GM23338 (cell line): ENCODE measurements at regions not wholly inside any gene's neighbourhood (a gene's known extent, or its start where the extent isn't known, plus 50 kb on each side); places are given as distances from the start of the nearest gene placed in this dataset.

Source experiments
- ATAC-seq: fragments of 200-7000 bp; cut with Tn5 transposase; 3 replicates; pipeline ENCODE4 v1.9.1; 2020
- DNase-seq: peaks from one replicate; pipeline ENCODE4 v3.0.0-alpha.2; 2015; ENCODE audit warnings: low spot score
- H2AFZ ChIP-seq: fragments of 200-600 bp; sonication (generic); 2 replicates; pipeline ENCODE4 v1.8.0; 2016; ENCODE audit warnings: antibody characterized with exemption, mild to moderate bottlenecking, moderate library complexity
- H3F3A ChIP-seq: fragments of 200-600 bp; sonication (generic); replicated peaks from 2 replicates; pipeline ENCODE4 v1.8.0; 2017; ENCODE audit warnings: antibody characterized with exemption, mixed run types, low read depth
- H3K27ac ChIP-seq: fragments of 200-600 bp; sonication (generic); 2 replicates; pipeline ENCODE4 v1.6.1; 2016; ENCODE audit warnings: low read depth
- H3K27me3 ChIP-seq: fragments of 200-600 bp; sonication (generic); 2 replicates; pipeline ENCODE4 v1.8.0; 2016; ENCODE audit warnings: mild to moderate bottlenecking, mixed run types, moderate library complexity; ENCODE audit not compliant: insufficient read depth
- H3K36me3 ChIP-seq: fragments of 200-600 bp; sonication (generic); 2 replicates; pipeline ENCODE4 v1.8.0; 2016; ENCODE audit warnings: mild to moderate bottlenecking; ENCODE audit not compliant: insufficient read depth
- H3K4me1 ChIP-seq: fragments of 200-600 bp; sonication (generic); 2 replicates; pipeline ENCODE4 v1.8.0; 2016; ENCODE audit warnings: mild to moderate bottlenecking, moderate library complexity; ENCODE audit not compliant: insufficient read depth
- H3K4me2 ChIP-seq: fragments of 200-600 bp; sonication (generic); 2 replicates; pipeline ENCODE4 v1.7.1; 2017; ENCODE audit warnings: mixed run types
- H3K4me3 ChIP-seq: fragments of 200-600 bp; sonication (generic); 2 replicates; pipeline ENCODE4 v1.6.1; 2016; ENCODE audit warnings: mixed run types
- H3K79me2 ChIP-seq: fragments of 200-600 bp; sonication (generic); replicated peaks from 2 replicates; pipeline ENCODE4 v1.8.0; 2017; ENCODE audit warnings: mild to moderate bottlenecking; ENCODE audit not compliant: insufficient read depth
- H3K9me2 ChIP-seq: fragments of 200-600 bp; sonication (generic); 2 replicates; pipeline ENCODE4 v1.8.0; 2017; ENCODE audit not compliant: insufficient read depth
- H4K20me1 ChIP-seq: fragments of 200-600 bp; sonication (generic); replicated peaks from 2 replicates; pipeline ENCODE4 v1.8.0; 2017; ENCODE audit warnings: mild to moderate bottlenecking; ENCODE audit not compliant: insufficient read depth
- H3K27ac Mint-ChIP-seq: 2 replicates; pipeline ENCODE4 v1.8.0; 2020; ENCODE audit warnings: inconsistent platforms, mild to moderate bottlenecking, moderate library complexity, mixed read lengths
- H3K27me3 Mint-ChIP-seq: 3 replicates; pipeline ENCODE4 v1.8.0; 2022; ENCODE audit warnings: low read depth, mild to moderate bottlenecking, moderate library complexity, mixed read lengths, inconsistent platforms; ENCODE audit not compliant: insufficient read depth, poor library complexity
- H3K36me3 Mint-ChIP-seq: 3 replicates; pipeline ENCODE4 v1.8.0; 2021; ENCODE audit warnings: low read depth, mild to moderate bottlenecking, inconsistent platforms, moderate library complexity, mixed read lengths
- H3K4me1 Mint-ChIP-seq: 3 replicates; pipeline ENCODE4 v1.8.0; 2020; ENCODE audit warnings: mild to moderate bottlenecking, inconsistent platforms, mixed read lengths
- H3K4me3 Mint-ChIP-seq: 3 replicates; pipeline ENCODE4 v1.8.0; 2021; ENCODE audit warnings: moderate library complexity, mild to moderate bottlenecking, inconsistent platforms, mixed read lengths
- H3K9me3 Mint-ChIP-seq: 3 replicates; pipeline ENCODE4 v1.8.0; 2020; ENCODE audit warnings: moderate library complexity, mild to moderate bottlenecking, inconsistent platforms, mixed read lengths
- CREB1 ChIP-seq: fragments of 250-450 bp; sonication (Bioruptor Pico); IDR thresholded peaks from 2 replicates; pipeline ENCODE4 v1.5.0; 2020; ENCODE audit warnings: low read depth, mild to moderate bottlenecking, moderate library complexity
- EZH2 ChIP-seq: fragments of 200-600 bp; sonication (generic); IDR thresholded peaks from one replicate; pipeline ENCODE4 v1.8.0; 2017; ENCODE audit warnings: antibody characterized with exemption, mild to moderate bottlenecking, low read depth; ENCODE audit not compliant: unreplicated experiment
- EZH2phosphoT487 ChIP-seq: fragments of 200-600 bp; sonication (generic); IDR thresholded peaks from one replicate; pipeline ENCODE4 v1.8.1; 2018; ENCODE audit warnings: antibody characterized with exemption; ENCODE audit not compliant: unreplicated experiment
- JUNB ChIP-seq: IDR thresholded peaks from one replicate; pipeline ENCODE4 v1.6.1; 2016; ENCODE audit warnings: antibody characterized with exemption; ENCODE audit not compliant: unreplicated experiment
- NANOG ChIP-seq: IDR thresholded peaks from 2 replicates; pipeline ENCODE4 v1.6.1; 2016; ENCODE audit warnings: antibody characterized with exemption, borderline replicate concordance
- POLR2AphosphoS5 ChIP-seq: IDR thresholded peaks from 2 replicates; pipeline ENCODE4 v1.6.1; 2016; ENCODE audit warnings: antibody characterized with exemption, low read depth
- STAT1 ChIP-seq: IDR thresholded peaks from one replicate; pipeline ENCODE4 v1.6.1; 2016; ENCODE audit warnings: antibody characterized with exemption; ENCODE audit not compliant: unreplicated experiment
- ZNF114 ChIP-seq: fragments of 250-450 bp; sonication (Bioruptor Pico); IDR thresholded peaks from 2 replicates; pipeline ENCODE4 v1.5.0; 2020; ENCODE audit warnings: mild to moderate bottlenecking, moderate library complexity
- ZNF331 ChIP-seq: fragments of 250-450 bp; sonication (Bioruptor Pico); IDR thresholded peaks from 2 replicates; pipeline ENCODE4 v1.5.0; 2020; ENCODE audit warnings: low read depth, mild to moderate bottlenecking, moderate library complexity
- TF ChIP-seq, protein P1 (sequence below): IDR thresholded peaks from one replicate; pipeline ENCODE4 v1.6.1; 2018; ENCODE audit warnings: antibody characterized with exemption; ENCODE audit not compliant: unreplicated experiment
- TF ChIP-seq, protein P2 (sequence below): IDR thresholded peaks from 2 replicates; pipeline ENCODE4 v1.6.1; 2016; ENCODE audit warnings: antibody characterized with exemption
- TF ChIP-seq, protein P3 (sequence below): fragments of 250-450 bp; sonication (Bioruptor Pico); IDR thresholded peaks from 2 replicates; pipeline ENCODE4 v1.5.0; 2020; ENCODE audit warnings: mild to moderate bottlenecking, moderate library complexity
- TF ChIP-seq, protein P4 (sequence below), 2 experiments: fragments of 200-600 bp in 1 of 2; sonication (generic) in 1 of 2; conservative IDR thresholded peaks; 2 replicates each; pipeline versions ENCODE4 v1.5.1 to v1.6.1; 2016 to 2017; ENCODE audit warnings: antibody characterized with exemption in 2 of 2, low read depth in 2 of 2, mild to moderate bottlenecking in 2 of 2, moderate library complexity in 1 of 2

DNA sequence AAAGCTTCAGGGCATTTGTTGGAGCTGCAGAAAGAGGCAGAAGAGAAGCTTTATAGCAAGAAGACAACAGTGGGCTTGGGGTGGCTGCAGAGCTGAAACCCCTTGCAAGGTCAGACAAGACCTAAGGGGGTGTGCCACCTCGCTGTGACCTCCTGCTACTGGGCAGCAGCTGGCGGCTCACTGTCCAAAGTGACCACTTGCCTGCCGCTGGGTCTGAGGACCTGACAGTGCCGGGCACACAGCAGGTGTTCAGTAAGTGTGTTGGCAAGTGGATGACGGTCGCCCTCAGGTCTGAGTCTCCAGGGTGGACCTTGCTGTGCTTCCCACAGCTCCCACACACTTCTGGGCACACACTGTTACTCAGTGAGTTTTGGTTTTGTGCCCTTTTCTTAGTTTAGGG is 336.5 kb downstream of the C16orf95 start (continued):
- TF ChIP-seq, protein P1, sequence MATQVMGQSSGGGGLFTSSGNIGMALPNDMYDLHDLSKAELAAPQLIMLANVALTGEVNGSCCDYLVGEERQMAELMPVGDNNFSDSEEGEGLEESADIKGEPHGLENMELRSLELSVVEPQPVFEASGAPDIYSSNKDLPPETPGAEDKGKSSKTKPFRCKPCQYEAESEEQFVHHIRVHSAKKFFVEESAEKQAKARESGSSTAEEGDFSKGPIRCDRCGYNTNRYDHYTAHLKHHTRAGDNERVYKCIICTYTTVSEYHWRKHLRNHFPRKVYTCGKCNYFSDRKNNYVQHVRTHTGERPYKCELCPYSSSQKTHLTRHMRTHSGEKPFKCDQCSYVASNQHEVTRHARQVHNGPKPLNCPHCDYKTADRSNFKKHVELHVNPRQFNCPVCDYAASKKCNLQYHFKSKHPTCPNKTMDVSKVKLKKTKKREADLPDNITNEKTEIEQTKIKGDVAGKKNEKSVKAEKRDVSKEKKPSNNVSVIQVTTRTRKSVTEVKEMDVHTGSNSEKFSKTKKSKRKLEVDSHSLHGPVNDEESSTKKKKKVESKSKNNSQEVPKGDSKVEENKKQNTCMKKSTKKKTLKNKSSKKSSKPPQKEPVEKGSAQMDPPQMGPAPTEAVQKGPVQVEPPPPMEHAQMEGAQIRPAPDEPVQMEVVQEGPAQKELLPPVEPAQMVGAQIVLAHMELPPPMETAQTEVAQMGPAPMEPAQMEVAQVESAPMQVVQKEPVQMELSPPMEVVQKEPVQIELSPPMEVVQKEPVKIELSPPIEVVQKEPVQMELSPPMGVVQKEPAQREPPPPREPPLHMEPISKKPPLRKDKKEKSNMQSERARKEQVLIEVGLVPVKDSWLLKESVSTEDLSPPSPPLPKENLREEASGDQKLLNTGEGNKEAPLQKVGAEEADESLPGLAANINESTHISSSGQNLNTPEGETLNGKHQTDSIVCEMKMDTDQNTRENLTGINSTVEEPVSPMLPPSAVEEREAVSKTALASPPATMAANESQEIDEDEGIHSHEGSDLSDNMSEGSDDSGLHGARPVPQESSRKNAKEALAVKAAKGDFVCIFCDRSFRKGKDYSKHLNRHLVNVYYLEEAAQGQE = no peak
- TF ChIP-seq ZNF114 (CRISPR knock-in tag) = no peak
- no peak for TF ChIP-seq JUNB
- TF ChIP-seq ZNF331 (CRISPR knock-in tag) = no peak
- no peak for TF ChIP-seq EZH2phosphoT487
- TF ChIP-seq STAT1 = no peak

DNA sequence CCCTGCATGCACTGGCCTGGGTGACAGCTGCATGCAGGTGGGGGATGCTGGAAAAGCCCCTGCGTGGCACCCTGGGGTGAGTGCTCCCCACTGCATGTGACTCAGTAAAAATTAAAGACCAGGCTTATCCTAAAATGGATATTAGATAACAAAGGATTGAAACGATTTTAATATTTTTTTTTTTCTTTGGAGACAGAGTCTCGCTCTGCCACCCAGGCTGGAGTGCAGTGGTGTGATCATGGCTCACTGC is 334.9 kb downstream of the C16orf95 start:
- peaks cover 13% of the 10 kb centered on the region for H3K27me3 Mint-ChIP-seq
- DNase-seq (no peak), ATAC-seq (no peak)
- peaks cover 7% of the 10 kb centered on the region for H3K4me1 Mint-ChIP-seq
- H3K9me2 ChIP-seq = no peaks in the 10 kb centered on the region
- no peak overlapping the region for H3K27ac Mint-ChIP-seq
- no peaks in the 10 kb centered on the region for H3K27me3 ChIP-seq
- no peak overlapping the region for H3K4me3 Mint-ChIP-seq
- no peaks in the 10 kb centered on the region for H3F3A ChIP-seq
- H3K4me3 ChIP-seq = no peak overlapping the region
- H3K36me3 ChIP-seq = no peaks in the 10 kb centered on the region
- H2AFZ ChIP-seq = no peak overlapping the region
- H4K20me1 ChIP-seq = no peaks in the 10 kb centered on the region
- no peaks in the 10 kb centered on the region for H3K79me2 ChIP-seq
- H3K27ac ChIP-seq = no peak overlapping the region
- no peak overlapping the region for H3K4me2 ChIP-seq
- peaks cover under 1% of the 10 kb centered on the region; the same call in 2 of the 3 replicates for H3K36me3 Mint-ChIP-seq
- peaks cover 5% of the 10 kb centered on the region; the same call in 2 of the 3 replicates for H3K9me3 Mint-ChIP-seq
- H3K4me1 ChIP-seq = no peaks in the 10 kb centered on the region
- TF ChIP-seq EZH2 (no peak), JUNB (no peak), CREB1 (CRISPR knock-in tag) (no peak), ZNF331 (CRISPR knock-in tag) (no peak), STAT1 (no peak), POLR2AphosphoS5 (no peak), NANOG (no peak), EZH2phosphoT487 (no peak)
- TF ChIP-seq, protein P2, sequence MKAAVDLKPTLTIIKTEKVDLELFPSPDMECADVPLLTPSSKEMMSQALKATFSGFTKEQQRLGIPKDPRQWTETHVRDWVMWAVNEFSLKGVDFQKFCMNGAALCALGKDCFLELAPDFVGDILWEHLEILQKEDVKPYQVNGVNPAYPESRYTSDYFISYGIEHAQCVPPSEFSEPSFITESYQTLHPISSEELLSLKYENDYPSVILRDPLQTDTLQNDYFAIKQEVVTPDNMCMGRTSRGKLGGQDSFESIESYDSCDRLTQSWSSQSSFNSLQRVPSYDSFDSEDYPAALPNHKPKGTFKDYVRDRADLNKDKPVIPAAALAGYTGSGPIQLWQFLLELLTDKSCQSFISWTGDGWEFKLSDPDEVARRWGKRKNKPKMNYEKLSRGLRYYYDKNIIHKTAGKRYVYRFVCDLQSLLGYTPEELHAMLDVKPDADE = no peak
- TF ChIP-seq, protein P3, sequence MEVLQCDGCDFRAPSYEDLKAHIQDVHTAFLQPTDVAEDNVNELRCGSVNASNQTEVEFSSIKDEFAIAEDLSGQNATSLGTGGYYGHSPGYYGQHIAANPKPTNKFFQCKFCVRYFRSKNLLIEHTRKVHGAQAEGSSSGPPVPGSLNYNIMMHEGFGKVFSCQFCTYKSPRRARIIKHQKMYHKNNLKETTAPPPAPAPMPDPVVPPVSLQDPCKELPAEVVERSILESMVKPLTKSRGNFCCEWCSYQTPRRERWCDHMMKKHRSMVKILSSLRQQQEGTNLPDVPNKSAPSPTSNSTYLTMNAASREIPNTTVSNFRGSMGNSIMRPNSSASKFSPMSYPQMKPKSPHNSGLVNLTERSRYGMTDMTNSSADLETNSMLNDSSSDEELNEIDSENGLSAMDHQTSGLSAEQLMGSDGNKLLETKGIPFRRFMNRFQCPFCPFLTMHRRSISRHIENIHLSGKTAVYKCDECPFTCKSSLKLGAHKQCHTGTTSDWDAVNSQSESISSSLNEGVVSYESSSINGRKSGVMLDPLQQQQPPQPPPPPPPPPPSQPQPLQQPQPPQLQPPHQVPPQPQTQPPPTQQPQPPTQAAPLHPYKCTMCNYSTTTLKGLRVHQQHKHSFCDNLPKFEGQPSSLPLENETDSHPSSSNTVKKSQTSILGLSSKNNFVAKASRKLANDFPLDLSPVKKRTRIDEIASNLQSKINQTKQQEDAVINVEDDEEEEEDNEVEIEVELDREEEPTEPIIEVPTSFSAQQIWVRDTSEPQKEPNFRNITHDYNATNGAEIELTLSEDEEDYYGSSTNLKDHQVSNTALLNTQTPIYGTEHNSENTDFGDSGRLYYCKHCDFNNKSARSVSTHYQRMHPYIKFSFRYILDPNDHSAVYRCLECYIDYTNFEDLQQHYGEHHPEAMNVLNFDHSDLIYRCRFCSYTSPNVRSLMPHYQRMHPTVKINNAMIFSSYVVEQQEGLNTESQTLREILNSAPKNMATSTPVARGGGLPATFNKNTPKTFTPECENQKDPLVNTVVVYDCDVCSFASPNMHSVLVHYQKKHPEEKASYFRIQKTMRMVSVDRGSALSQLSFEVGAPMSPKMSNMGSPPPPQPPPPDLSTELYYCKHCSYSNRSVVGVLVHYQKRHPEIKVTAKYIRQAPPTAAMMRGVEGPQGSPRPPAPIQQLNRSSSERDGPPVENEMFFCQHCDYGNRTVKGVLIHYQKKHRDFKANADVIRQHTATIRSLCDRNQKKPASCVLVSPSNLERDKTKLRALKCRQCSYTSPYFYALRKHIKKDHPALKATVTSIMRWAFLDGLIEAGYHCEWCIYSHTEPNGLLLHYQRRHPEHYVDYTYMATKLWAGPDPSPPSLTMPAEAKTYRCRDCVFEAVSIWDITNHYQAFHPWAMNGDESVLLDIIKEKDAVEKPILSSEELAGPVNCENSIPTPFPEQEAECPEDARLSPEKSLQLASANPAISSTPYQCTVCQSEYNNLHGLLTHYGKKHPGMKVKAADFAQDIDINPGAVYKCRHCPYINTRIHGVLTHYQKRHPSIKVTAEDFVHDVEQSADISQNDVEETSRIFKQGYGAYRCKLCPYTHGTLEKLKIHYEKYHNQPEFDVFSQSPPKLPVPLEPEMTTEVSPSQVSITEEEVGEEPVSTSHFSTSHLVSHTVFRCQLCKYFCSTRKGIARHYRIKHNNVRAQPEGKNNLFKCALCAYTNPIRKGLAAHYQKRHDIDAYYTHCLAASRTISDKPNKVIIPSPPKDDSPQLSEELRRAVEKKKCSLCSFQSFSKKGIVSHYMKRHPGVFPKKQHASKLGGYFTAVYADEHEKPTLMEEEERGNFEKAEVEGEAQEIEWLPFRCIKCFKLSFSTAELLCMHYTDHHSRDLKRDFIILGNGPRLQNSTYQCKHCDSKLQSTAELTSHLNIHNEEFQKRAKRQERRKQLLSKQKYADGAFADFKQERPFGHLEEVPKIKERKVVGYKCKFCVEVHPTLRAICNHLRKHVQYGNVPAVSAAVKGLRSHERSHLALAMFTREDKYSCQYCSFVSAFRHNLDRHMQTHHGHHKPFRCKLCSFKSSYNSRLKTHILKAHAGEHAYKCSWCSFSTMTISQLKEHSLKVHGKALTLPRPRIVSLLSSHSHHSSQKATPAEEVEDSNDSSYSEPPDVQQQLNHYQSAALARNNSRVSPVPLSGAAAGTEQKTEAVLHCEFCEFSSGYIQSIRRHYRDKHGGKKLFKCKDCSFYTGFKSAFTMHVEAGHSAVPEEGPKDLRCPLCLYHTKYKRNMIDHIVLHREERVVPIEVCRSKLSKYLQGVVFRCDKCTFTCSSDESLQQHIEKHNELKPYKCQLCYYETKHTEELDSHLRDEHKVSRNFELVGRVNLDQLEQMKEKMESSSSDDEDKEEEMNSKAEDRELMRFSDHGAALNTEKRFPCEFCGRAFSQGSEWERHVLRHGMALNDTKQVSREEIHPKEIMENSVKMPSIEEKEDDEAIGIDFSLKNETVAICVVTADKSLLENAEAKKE = no peak
- TF ChIP-seq, protein P4, sequence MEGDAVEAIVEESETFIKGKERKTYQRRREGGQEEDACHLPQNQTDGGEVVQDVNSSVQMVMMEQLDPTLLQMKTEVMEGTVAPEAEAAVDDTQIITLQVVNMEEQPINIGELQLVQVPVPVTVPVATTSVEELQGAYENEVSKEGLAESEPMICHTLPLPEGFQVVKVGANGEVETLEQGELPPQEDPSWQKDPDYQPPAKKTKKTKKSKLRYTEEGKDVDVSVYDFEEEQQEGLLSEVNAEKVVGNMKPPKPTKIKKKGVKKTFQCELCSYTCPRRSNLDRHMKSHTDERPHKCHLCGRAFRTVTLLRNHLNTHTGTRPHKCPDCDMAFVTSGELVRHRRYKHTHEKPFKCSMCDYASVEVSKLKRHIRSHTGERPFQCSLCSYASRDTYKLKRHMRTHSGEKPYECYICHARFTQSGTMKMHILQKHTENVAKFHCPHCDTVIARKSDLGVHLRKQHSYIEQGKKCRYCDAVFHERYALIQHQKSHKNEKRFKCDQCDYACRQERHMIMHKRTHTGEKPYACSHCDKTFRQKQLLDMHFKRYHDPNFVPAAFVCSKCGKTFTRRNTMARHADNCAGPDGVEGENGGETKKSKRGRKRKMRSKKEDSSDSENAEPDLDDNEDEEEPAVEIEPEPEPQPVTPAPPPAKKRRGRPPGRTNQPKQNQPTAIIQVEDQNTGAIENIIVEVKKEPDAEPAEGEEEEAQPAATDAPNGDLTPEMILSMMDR (conservative IDR thresholded peaks at IDR 0.05; ENCODE audit: low read depth in 2 of 2) = no peak
